HCT116 (cell line): ENCODE measurements at regions not wholly inside any gene's neighbourhood (a gene's known extent, or its start where the extent isn't known, plus 50 kb on each side); places are given as distances from the start of the nearest gene placed in this dataset.

Experiments used
- ATAC-seq: fragments of 200-7000 bp; cut with Tn5 transposase; 2 replicates; pipeline ENCODE4 v1.9.1; 2020; ENCODE audit warnings: mild to moderate bottlenecking, moderate library complexity
- BruUV-seq: library from RNA; stranded (reverse); fragments of 400-500 nt; replicated peaks from 2 replicates; lab custom pipeline; 2021; lab: Mats Ljungman, UMichigan
- CTCF ChIA-PET: fragments of 300-600 bp; sonication (Branson Sonifier 250); formaldehyde crosslinking; loops from one replicate; lab custom pipeline; 2021; ENCODE audit warnings: antibody characterized with exemption; lab: Charles Lee
- POLR2A ChIA-PET: fragments of 300-600, 350-600 bp; sonication (Branson Sonifier 250); formaldehyde crosslinking; loops from one replicate; lab custom pipeline; 2021; ENCODE audit warnings: antibody characterized with exemption; lab: Charles Lee
- RAD21 ChIA-PET, 2 experiments: fragments of 300-600 bp; sonication (Branson Sonifier 250); formaldehyde crosslinking; loops; one replicate each; lab custom pipeline; 2023; ENCODE audit warnings: low total read pairs in 2 of 2; ENCODE audit not compliant: uncharacterized antibody in 2 of 2, unreplicated experiment in 2 of 2, low non-redundant PET in 1 of 2; lab: Charles Lee
- DNase-seq: peaks from one replicate; pipeline ENCODE4 v3.0.0-alpha.2; 2010; ENCODE audit warnings: low read depth, low spot score
- H2AFZ ChIP-seq: fragments of 200-600 bp; shearing (Covaris generic), sonication (generic); 2 replicates; pipeline ENCODE4 v1.6.1; 2017; ENCODE audit warnings: low read depth, mixed run types, mixed read lengths, antibody characterized with exemption, low read length; ENCODE audit not compliant: poor library complexity, severe bottlenecking
- H3K27ac ChIP-seq: 2 replicates; pipeline ENCODE4 v1.5.1; 2012; ENCODE audit warnings: low read depth, low read length
- H3K27me3 ChIP-seq: fragments of 200-600 bp; sonication (generic); 2 replicates; pipeline ENCODE4 v1.6.1; 2016; ENCODE audit warnings: mixed run types, low read length, mixed read lengths; ENCODE audit not compliant: insufficient read depth
- H3K36me3 ChIP-seq, 2 experiments: fragments of 200-500 bp in 1 of 2; fragments of 200-600 bp in 1 of 2; sonication (Bioruptor generic) in 1 of 2; sonication (generic) in 1 of 2; 2 replicates each; pipeline versions ENCODE4 v1.5.1 to v1.6.1; 2014 to 2016; ENCODE audit warnings: low read length in 2 of 2, inconsistent platforms in 1 of 2, mixed read lengths in 1 of 2, mixed run types in 1 of 2; ENCODE audit not compliant: insufficient read depth in 2 of 2, control insufficient read depth in 1 of 2
- H3K4me1 ChIP-seq, 2 experiments: fragments of 200-600 bp in 1 of 2; sonication (generic) in 1 of 2; 2 replicates each; pipeline versions ENCODE4 v1.5.1 to v1.6.1; 2012 to 2017; ENCODE audit warnings: low read length in 2 of 2, inconsistent platforms in 1 of 2, mild to moderate bottlenecking in 1 of 2, mixed read lengths in 1 of 2, mixed run types in 1 of 2, moderate library complexity in 1 of 2; ENCODE audit not compliant: insufficient read depth in 2 of 2, control insufficient read depth in 1 of 2
- H3K4me2 ChIP-seq: fragments of 200-600 bp; sonication (generic); 2 replicates; pipeline ENCODE4 v1.6.1; 2017; ENCODE audit warnings: mixed run types, low read length, mixed read lengths
- H3K4me3 ChIP-seq, 2 experiments: fragments of 200-600 bp in 1 of 2; sonication (generic) in 1 of 2; replicated peaks in 1 of 2; 2 replicates each; pipeline ENCODE4 v1.5.1; 2011 to 2016; ENCODE audit warnings: low read length in 2 of 2, control low read depth in 1 of 2, low read depth in 1 of 2, mild to moderate bottlenecking in 1 of 2, mixed read lengths in 1 of 2, mixed run types in 1 of 2
- H3K79me2 ChIP-seq: fragments of 200-600 bp; sonication (generic); 2 replicates; pipeline ENCODE4 v1.6.1; 2017; ENCODE audit warnings: mild to moderate bottlenecking, mixed run types, low read length, moderate library complexity, mixed read lengths; ENCODE audit not compliant: insufficient read depth
- H3K9ac ChIP-seq: fragments of 200-600 bp; sonication (generic); 2 replicates; pipeline ENCODE4 v1.6.1; 2016; ENCODE audit warnings: low read length, mixed read lengths
- H3K9me2 ChIP-seq: fragments of 200-600 bp; sonication (generic), shearing (Covaris generic); 2 replicates; pipeline ENCODE4 v1.6.1; 2017; ENCODE audit warnings: mixed run types, mild to moderate bottlenecking, moderate library complexity; ENCODE audit not compliant: insufficient read depth
- H3K9me3 ChIP-seq, 2 experiments: fragments of 200-500 bp in 1 of 2; fragments of 200-600 bp in 1 of 2; sonication (Bioruptor generic) in 1 of 2; sonication (generic) in 1 of 2; 2 replicates each; pipeline ENCODE4 v1.6.1; 2014 to 2017; ENCODE audit warnings: low read length in 2 of 2, mixed read lengths in 2 of 2, inconsistent platforms in 1 of 2, low read depth in 1 of 2, mild to moderate bottlenecking in 1 of 2, mixed run types in 1 of 2, moderate library complexity in 1 of 2; ENCODE audit not compliant: control insufficient read depth in 1 of 2, insufficient read depth in 1 of 2
- H4K20me1 ChIP-seq: fragments of 200-600 bp; sonication (generic), shearing (Covaris generic); 2 replicates; pipeline ENCODE4 v1.6.1; 2017; ENCODE audit warnings: mixed run types, mild to moderate bottlenecking, moderate library complexity; ENCODE audit not compliant: insufficient read depth
- CBX3 ChIP-seq: IDR thresholded peaks from 2 replicates; pipeline ENCODE4 v1.6.1; 2012; ENCODE audit warnings: low read depth
- EGR1 ChIP-seq: IDR thresholded peaks from 2 replicates; pipeline ENCODE4 v1.6.1; 2012; ENCODE audit warnings: low read depth
- EZH2 ChIP-seq: fragments of 200-600 bp; sonication (generic); IDR thresholded peaks from 2 replicates; pipeline ENCODE4 v1.6.1; 2017; ENCODE audit warnings: antibody characterized with exemption, mixed run types
- EZH2phosphoT487 ChIP-seq: fragments of 200-600 bp; IDR thresholded peaks from 2 replicates; pipeline ENCODE4 v1.6.1; 2018; ENCODE audit warnings: antibody characterized with exemption, borderline replicate concordance
- JUND ChIP-seq: IDR thresholded peaks from 2 replicates; pipeline ENCODE4 v1.6.1; 2012
- POLR2A ChIP-seq: IDR thresholded peaks from 2 replicates; pipeline ENCODE4 v1.7.0; 2011; ENCODE audit warnings: borderline replicate concordance; ENCODE audit not compliant: insufficient read depth, insufficient read length; ENCODE audit errors: extremely low read depth
- POLR2AphosphoS5 ChIP-seq: IDR thresholded peaks from 2 replicates; pipeline ENCODE4 v1.6.1; 2011; ENCODE audit warnings: mild to moderate bottlenecking, low read depth, low read length, moderate library complexity
- RAD21 ChIP-seq: IDR thresholded peaks from 2 replicates; pipeline ENCODE4 v1.6.1; 2012; ENCODE audit warnings: low read depth, mild to moderate bottlenecking
- TCF7L2 ChIP-seq: IDR thresholded peaks from 2 replicates; pipeline ENCODE4 v1.7.0; 2011; ENCODE audit warnings: borderline replicate concordance, inconsistent platforms; ENCODE audit not compliant: insufficient read depth, insufficient read length; ENCODE audit errors: extremely low read depth
- YY1 ChIP-seq: IDR thresholded peaks from 2 replicates; pipeline ENCODE4 v1.6.1; 2011; ENCODE audit warnings: low read length, low read depth, moderate library complexity, mild to moderate bottlenecking; ENCODE audit not compliant: insufficient replicate concordance; ENCODE audit errors: extremely low read depth
- ZFX ChIP-seq: fragments of 450-650 bp; IDR thresholded peaks from 2 replicates; pipeline ENCODE4 v1.6.1; 2017
- intact Hi-C: fragments of 100-400 bp; cut with micrococcal nuclease; formaldehyde crosslinking; loops from 2 replicates; pipeline ENCODE4 v1.10.0; 2022
- TF ChIP-seq, protein P1 (sequence below): IDR thresholded peaks from 2 replicates; pipeline ENCODE4 v1.6.1; 2012
- TF ChIP-seq, protein P2 (sequence below), 3 experiments: fragments of 200-600 bp in 1 of 3; sonication (generic) in 1 of 3; IDR thresholded peaks in 2 of 3; conservative IDR thresholded peaks in 1 of 3; 2 replicates each; pipeline ENCODE4 v1.5.1; 2012 to 2017; ENCODE audit warnings: low read depth in 2 of 3, low read length in 2 of 3, antibody characterized with exemption in 1 of 3, borderline replicate concordance in 1 of 3, control low read depth in 1 of 3, mild to moderate bottlenecking in 1 of 3, mixed read lengths in 1 of 3, mixed run types in 1 of 3, moderate library complexity in 1 of 3; ENCODE audit not compliant: insufficient read depth in 1 of 3

DNA sequence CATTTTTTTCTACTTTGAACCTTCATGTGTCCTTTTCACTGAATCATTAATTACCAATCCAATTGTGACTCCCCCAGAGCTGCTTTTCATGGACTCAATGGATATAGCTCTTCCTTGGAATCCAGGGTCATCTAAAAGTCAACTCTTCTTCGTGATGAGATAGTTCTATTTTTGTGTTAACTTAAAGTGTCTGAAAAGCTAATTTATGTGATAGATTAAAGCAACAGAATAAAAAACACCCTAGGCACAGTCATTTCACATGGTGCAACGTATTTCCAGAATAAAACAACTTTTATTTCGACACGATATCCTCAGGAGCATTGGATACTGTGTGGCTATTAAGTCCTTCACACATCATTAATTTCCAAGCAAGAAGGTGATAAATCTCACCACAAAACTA is 250.6 kb upstream of the SPHKAP start:
- H3K9ac ChIP-seq = no peak overlapping the region
- CTCF ChIA-PET = no interaction called here
- ATAC-seq (no peak), DNase-seq (no peak)
- H3K27me3 ChIP-seq = no peaks in the 10 kb centered on the region
- no peaks in the 10 kb centered on the region for H4K20me1 ChIP-seq
- H3K9me3 ChIP-seq = peaks cover 0 to 5% of the 10 kb centered on the region in 2 experiments; a peak in 1 of 4 replicates
- BruUV-seq = no TSS peak
- RAD21 ChIA-PET = no interaction called here
- H3K27ac ChIP-seq = no peak overlapping the region
- H2AFZ ChIP-seq = no peak overlapping the region
- intact Hi-C loops = no loop called here
- no peak overlapping the region for H3K4me3 ChIP-seq
- TF ChIP-seq TCF7L2 = no peak
- no peak for TF ChIP-seq RAD21
- TF ChIP-seq, protein P1, sequence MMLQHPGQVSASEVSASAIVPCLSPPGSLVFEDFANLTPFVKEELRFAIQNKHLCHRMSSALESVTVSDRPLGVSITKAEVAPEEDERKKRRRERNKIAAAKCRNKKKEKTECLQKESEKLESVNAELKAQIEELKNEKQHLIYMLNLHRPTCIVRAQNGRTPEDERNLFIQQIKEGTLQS = no peak
- no peak for TF ChIP-seq EZH2phosphoT487
- TF ChIP-seq EGR1 = no peak
- TF ChIP-seq ZFX = no peak
- no peak for TF ChIP-seq JUND
- TF ChIP-seq, protein P2, sequence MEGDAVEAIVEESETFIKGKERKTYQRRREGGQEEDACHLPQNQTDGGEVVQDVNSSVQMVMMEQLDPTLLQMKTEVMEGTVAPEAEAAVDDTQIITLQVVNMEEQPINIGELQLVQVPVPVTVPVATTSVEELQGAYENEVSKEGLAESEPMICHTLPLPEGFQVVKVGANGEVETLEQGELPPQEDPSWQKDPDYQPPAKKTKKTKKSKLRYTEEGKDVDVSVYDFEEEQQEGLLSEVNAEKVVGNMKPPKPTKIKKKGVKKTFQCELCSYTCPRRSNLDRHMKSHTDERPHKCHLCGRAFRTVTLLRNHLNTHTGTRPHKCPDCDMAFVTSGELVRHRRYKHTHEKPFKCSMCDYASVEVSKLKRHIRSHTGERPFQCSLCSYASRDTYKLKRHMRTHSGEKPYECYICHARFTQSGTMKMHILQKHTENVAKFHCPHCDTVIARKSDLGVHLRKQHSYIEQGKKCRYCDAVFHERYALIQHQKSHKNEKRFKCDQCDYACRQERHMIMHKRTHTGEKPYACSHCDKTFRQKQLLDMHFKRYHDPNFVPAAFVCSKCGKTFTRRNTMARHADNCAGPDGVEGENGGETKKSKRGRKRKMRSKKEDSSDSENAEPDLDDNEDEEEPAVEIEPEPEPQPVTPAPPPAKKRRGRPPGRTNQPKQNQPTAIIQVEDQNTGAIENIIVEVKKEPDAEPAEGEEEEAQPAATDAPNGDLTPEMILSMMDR (IDR thresholded peaks at IDR 0.05 in 2 of 3, conservative IDR thresholded peaks at IDR 0.05 in 1 of 3; ENCODE audit: borderline replicate concordance in 1 of 3, insufficient read depth in 1 of 3, low read depth in 2 of 3, low read length in 2 of 3) = no peak
- H3K79me2 ChIP-seq = no peaks in the 10 kb centered on the region
- no peaks in the 10 kb centered on the region for H3K9me2 ChIP-seq
- H3K36me3 ChIP-seq = no peaks in the 10 kb centered on the region
- POLR2A ChIA-PET = no interaction called here
- no peaks in the 10 kb centered on the region for H3K4me1 ChIP-seq
- H3K4me2 ChIP-seq = no peak overlapping the region

DNA sequence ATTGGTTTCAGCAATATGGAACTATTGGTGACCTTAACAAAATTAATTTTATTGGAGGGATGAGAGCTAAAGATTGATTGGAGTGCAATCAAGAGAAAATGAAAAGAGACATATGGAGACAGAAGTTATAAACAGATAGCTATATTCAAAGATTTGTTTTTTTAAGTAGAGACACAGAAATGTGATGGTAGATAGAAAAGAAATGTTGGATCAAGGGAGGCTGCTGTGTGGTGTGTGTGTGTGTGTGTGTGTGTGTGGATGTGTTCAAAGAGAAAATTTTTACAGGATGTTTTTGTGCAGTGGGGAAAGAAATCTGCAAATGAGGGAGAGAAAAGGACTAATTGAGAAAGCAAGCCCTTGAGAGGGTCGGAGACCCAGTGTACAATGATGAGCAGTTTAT is 249.5 kb upstream of the SPHKAP start:
- BruUV-seq = no TSS peak
- H3K36me3 ChIP-seq = no peaks in the 10 kb centered on the region
- H3K9me3 ChIP-seq = peaks cover 0 to 5% of the 10 kb centered on the region in 2 experiments; a peak in 1 of 4 replicates
- no peak overlapping the region for H3K9ac ChIP-seq
- H3K4me1 ChIP-seq = peaks cover 8% of the 10 kb centered on the region in 2 experiments; a peak in 3 of 4 replicates
- no peak overlapping the region for H3K4me2 ChIP-seq
- H3K27me3 ChIP-seq = no peaks in the 10 kb centered on the region
- H3K79me2 ChIP-seq = no peaks in the 10 kb centered on the region
- H3K4me3 ChIP-seq = no peak overlapping the region
- POLR2A ChIA-PET = no interaction called here
- RAD21 ChIA-PET = no interaction called here
- no peak overlapping the region for H3K27ac ChIP-seq
- ATAC-seq = no peak
- no peaks in the 10 kb centered on the region for H3K9me2 ChIP-seq
- DNase-seq = no peak
- CTCF ChIA-PET = no interaction called here
- no peak overlapping the region for H2AFZ ChIP-seq
- no peaks in the 10 kb centered on the region for H4K20me1 ChIP-seq
- intact Hi-C loops = no loop called here
- TF ChIP-seq POLR2AphosphoS5 = no peak
- no peak for TF ChIP-seq JUND
- TF ChIP-seq POLR2A = no peak
- no peak for TF ChIP-seq EZH2
- TF ChIP-seq YY1 = no peak
- TF ChIP-seq, protein P1 = no peak
- TF ChIP-seq CBX3 = no peak
- TF ChIP-seq, protein P2 (IDR thresholded peaks at IDR 0.05 in 2 of 3, conservative IDR thresholded peaks at IDR 0.05 in 1 of 3; ENCODE audit: borderline replicate concordance in 1 of 3, insufficient read depth in 1 of 3, low read depth in 2 of 3, low read length in 2 of 3) = no peak
